Stomach (tissue), 4 donors: ENCODE measurements at regions not wholly inside any gene's neighbourhood (a gene's known extent, or its start where the extent isn't known, plus 50 kb on each side); places are given as distances from the start of the nearest gene placed in this dataset.

Experiments used
- EP300 ChIP-seq: sonication (generic); formaldehyde crosslinking; IDR thresholded peaks from one replicate; pipeline ENCODE4 v1.6.1; 2017; ENCODE audit warnings: antibody characterized with exemption
- TF ChIP-seq, protein P1 (sequence below), 7 experiments: fragments of 450-650 bp in 4 of 7; fragments of 200-600 bp in 3 of 7; sonication (generic) in 3 of 7; IDR thresholded peaks; one replicate each; pipeline ENCODE4 v1.5.1; 2016 to 2019; ENCODE audit warnings: antibody characterized with exemption in 7 of 7, control low read depth in 2 of 7, mild to moderate bottlenecking in 1 of 7

GRCh38 chr15:45904019-45904418 is 269.2 kb downstream of the SQOR start:
- TF ChIP-seq, protein P1, sequence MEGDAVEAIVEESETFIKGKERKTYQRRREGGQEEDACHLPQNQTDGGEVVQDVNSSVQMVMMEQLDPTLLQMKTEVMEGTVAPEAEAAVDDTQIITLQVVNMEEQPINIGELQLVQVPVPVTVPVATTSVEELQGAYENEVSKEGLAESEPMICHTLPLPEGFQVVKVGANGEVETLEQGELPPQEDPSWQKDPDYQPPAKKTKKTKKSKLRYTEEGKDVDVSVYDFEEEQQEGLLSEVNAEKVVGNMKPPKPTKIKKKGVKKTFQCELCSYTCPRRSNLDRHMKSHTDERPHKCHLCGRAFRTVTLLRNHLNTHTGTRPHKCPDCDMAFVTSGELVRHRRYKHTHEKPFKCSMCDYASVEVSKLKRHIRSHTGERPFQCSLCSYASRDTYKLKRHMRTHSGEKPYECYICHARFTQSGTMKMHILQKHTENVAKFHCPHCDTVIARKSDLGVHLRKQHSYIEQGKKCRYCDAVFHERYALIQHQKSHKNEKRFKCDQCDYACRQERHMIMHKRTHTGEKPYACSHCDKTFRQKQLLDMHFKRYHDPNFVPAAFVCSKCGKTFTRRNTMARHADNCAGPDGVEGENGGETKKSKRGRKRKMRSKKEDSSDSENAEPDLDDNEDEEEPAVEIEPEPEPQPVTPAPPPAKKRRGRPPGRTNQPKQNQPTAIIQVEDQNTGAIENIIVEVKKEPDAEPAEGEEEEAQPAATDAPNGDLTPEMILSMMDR (IDR thresholded peaks at IDR 0.05): no peak
- no peak for TF ChIP-seq EP300
